OCI-LY3 (cell line): ENCODE measurements at regions not wholly inside any gene's neighbourhood (a gene's known extent, or its start where the extent isn't known, plus 50 kb on each side); places are given as distances from the start of the nearest gene placed in this dataset.

Source experiments
- H2AFZ ChIP-seq: fragments of 200-600, 300-600 bp; shearing (Covaris generic); 2 replicates; pipeline ENCODE4 v1.6.0; 2014; ENCODE audit warnings: antibody characterized with exemption, low read depth, low read length
- H3K27ac ChIP-seq: fragments of 200-600, 300-600 bp; sonication (generic); 2 replicates; pipeline ENCODE4 v1.5.1; 2014; ENCODE audit warnings: mild to moderate bottlenecking, low read length, moderate library complexity, mixed read lengths
- H3K27me3 ChIP-seq: fragments of 200-600, 300-600 bp; sonication (generic); 2 replicates; pipeline ENCODE4 v1.6.1; 2014; ENCODE audit warnings: low read depth, low read length, mixed read lengths
- H3K36me3 ChIP-seq: fragments of 200-600, 300-600 bp; sonication (generic); replicated peaks from 2 replicates; pipeline ENCODE3; 2014; ENCODE audit warnings: low read depth, low read length, mixed read lengths
- H3K4me1 ChIP-seq: fragments of 300-600, 200-600 bp; sonication (generic); 2 replicates; pipeline ENCODE4 v1.6.1; 2014; ENCODE audit warnings: low read length, mixed read lengths
- H3K4me2 ChIP-seq: fragments of 200-600, 300-600 bp; sonication (generic); 2 replicates; pipeline ENCODE4 v1.6.1; 2014; ENCODE audit warnings: low read length, mixed read lengths
- H3K4me3 ChIP-seq: fragments of 300-600, 200-600 bp; sonication (generic); 2 replicates; pipeline ENCODE4 v1.5.1; 2014; ENCODE audit warnings: antibody characterized with exemption, mild to moderate bottlenecking, low read length, moderate library complexity
- H3K79me2 ChIP-seq: fragments of 300-600, 200-600 bp; shearing (Covaris generic); 2 replicates; pipeline ENCODE4 v1.6.1; 2014; ENCODE audit warnings: mild to moderate bottlenecking, low read length, mixed read lengths
- H3K9ac ChIP-seq: fragments of 300-600, 200-600 bp; shearing (Covaris generic); 2 replicates; pipeline ENCODE4 v1.6.0; 2014; ENCODE audit warnings: mild to moderate bottlenecking, low read length, moderate library complexity
- H3K9me3 ChIP-seq: fragments of 200-600, 300-600 bp; shearing (Covaris generic); 2 replicates; pipeline ENCODE4 v1.6.1; 2014; ENCODE audit warnings: low read length, mixed read lengths; ENCODE audit not compliant: insufficient read depth
- H4K20me1 ChIP-seq: fragments of 200-600, 300-600 bp; sonication (generic); 2 replicates; pipeline ENCODE4 v1.6.1; 2016; ENCODE audit warnings: low read length, mixed read lengths; ENCODE audit not compliant: insufficient read depth
- CTCF ChIP-seq: fragments of 200-600, 300-600 bp; sonication (generic); IDR thresholded peaks from 2 replicates; pipeline ENCODE4 v1.5.1; 2014; ENCODE audit warnings: antibody characterized with exemption, low read length, low read depth
- EZH2phosphoT487 ChIP-seq: fragments of 200-600 bp; shearing (Covaris generic); IDR thresholded peaks from 2 replicates; pipeline ENCODE4 v1.6.1; 2018; ENCODE audit warnings: antibody characterized with exemption, mixed run types, low read depth

GRCh38 chr5:176731506-176732160 lies 78.7 kb upstream of the UNC5A start:
- H3K27ac ChIP-seq, result no peak overlapping the region
- no peaks in the 10 kb centered on the region for H4K20me1 ChIP-seq
- H2AFZ ChIP-seq, result no peak overlapping the region
- H3K4me1 ChIP-seq, result no peaks in the 10 kb centered on the region
- no peaks in the 10 kb centered on the region for H3K9me3 ChIP-seq
- no peak for TF ChIP-seq EZH2phosphoT487
- no peak for TF ChIP-seq CTCF
- H3K79me2 ChIP-seq, result no peaks in the 10 kb centered on the region
- H3K36me3 ChIP-seq, result no peaks in the 10 kb centered on the region
- no peak overlapping the region for H3K4me3 ChIP-seq
- no peak overlapping the region for H3K4me2 ChIP-seq
- no peak overlapping the region for H3K9ac ChIP-seq
- peaks cover 38% of the 10 kb centered on the region for H3K27me3 ChIP-seq

- no peak overlapping the region for H2AFZ ChIP-seq
- no peaks in the 10 kb centered on the region for H4K20me1 ChIP-seq
- no peak overlapping the region for H3K27ac ChIP-seq
- no peak overlapping the region for H3K9ac ChIP-seq
- no peak overlapping the region for H3K4me2 ChIP-seq
- no peaks in the 10 kb centered on the region for H3K79me2 ChIP-seq
- H3K36me3 ChIP-seq, result no peaks in the 10 kb centered on the region
- no peak overlapping the region for H3K4me3 ChIP-seq
- H3K27me3 ChIP-seq, result peaks cover 40% of the 10 kb centered on the region
- H3K9me3 ChIP-seq, result no peaks in the 10 kb centered on the region
- H3K4me1 ChIP-seq, result no peaks in the 10 kb centered on the region
- TF ChIP-seq CTCF (no peak), EZH2phosphoT487 (no peak)
These were observed 78.1 kb upstream of the UNC5A start for GRCh38 chr5:176732306-176732705.

- H3K4me1 ChIP-seq, result no peaks in the 10 kb centered on the region
- no peak overlapping the region for H3K4me2 ChIP-seq
These were observed 77.5 kb upstream of the UNC5A start for GRCh38 chr5:176732736-176733405.

More at GRCh38 chr5:176732736-176733405, 77.5 kb upstream of the UNC5A start:
- Histone ChIP-seq H3K36me3 (no peaks in the 10 kb centered on the region), H3K9ac (no peak overlapping the region), H2AFZ (no peak overlapping the region), H4K20me1 (no peaks in the 10 kb centered on the region), H3K27me3 (peaks cover 40% of the 10 kb centered on the region), H3K9me3 (no peaks in the 10 kb centered on the region), H3K79me2 (no peaks in the 10 kb centered on the region), H3K27ac (no peak overlapping the region), H3K4me3 (no peak overlapping the region)
- TF ChIP-seq CTCF (no peak), EZH2phosphoT487 (no peak)
